Daoy (cell line): ENCODE measurements at regions not wholly inside any gene's neighbourhood (a gene's known extent, or its start where the extent isn't known, plus 50 kb on each side); places are given as distances from the start of the nearest gene placed in this dataset.
"Not testable (repeated sequence)": the region's sequence is repeated elsewhere in the genome, so short reads cannot be mapped to it uniquely, and the experiment has no call there.

Experiments used
- DNase-seq: peaks from one replicate; pipeline ENCODE4 v3.0.0-alpha.2; 2015; ENCODE audit warnings: low read depth

- peak; percentile 17 for DNase-seq
Observed at GRCh38 chr9:42434844-42435714, 251.6 kb downstream of the SPATA31A6 start.

- not testable (repeated sequence) for DNase-seq
Observed at GRCh38 chr9:42435715-42436342, 252.4 kb downstream of the SPATA31A6 start.

GRCh38 chr9:42437057-42437759, 253.7 kb downstream of the SPATA31A6 start:
- DNase-seq = not testable (repeated sequence)

- not testable (repeated sequence) for DNase-seq
Observed at GRCh38 chr9:42442680-42443079, 259.2 kb downstream of the SPATA31A6 start.

- DNase-seq = not testable (repeated sequence)
Observed at GRCh38 chr9:42443414-42443813, 260.0 kb downstream of the SPATA31A6 start.

- DNase-seq = not testable (repeated sequence)
Observed at GRCh38 chr9:42461436-42461835, 278.0 kb downstream of the SPATA31A6 start.

GRCh38 chr9:42461863-42462262, 278.4 kb downstream of the SPATA31A6 start:
- not testable (repeated sequence) for DNase-seq

- DNase-seq = not testable (repeated sequence)
Observed at GRCh38 chr9:42463981-42464380, 280.5 kb downstream of the SPATA31A6 start.

- not testable (repeated sequence) for DNase-seq
Observed at GRCh38 chr9:42470577-42470976, 287.1 kb downstream of the SPATA31A6 start.

- not testable (repeated sequence) for DNase-seq
Observed at GRCh38 chr9:42490989-42491388, 307.5 kb downstream of the SPATA31A6 start.

GRCh38 chr9:42502620-42503264, 319.3 kb downstream of the SPATA31A6 start:
- DNase-seq = not testable (repeated sequence)

GRCh38 chr9:42508111-42508510, 324.7 kb downstream of the SPATA31A6 start:
- DNase-seq = not testable (repeated sequence)

GRCh38 chr9:42513535-42513934, 330.1 kb downstream of the SPATA31A6 start:
- DNase-seq = not testable (repeated sequence)

- DNase-seq = not testable (repeated sequence)
Observed at GRCh38 chr9:42534325-42534983, 351.0 kb downstream of the SPATA31A6 start.

GRCh38 chr9:42534984-42535325, 351.5 kb downstream of the SPATA31A6 start:
- DNase-seq = peak; percentile 53

- DNase-seq = not testable (repeated sequence)
Observed at GRCh38 chr9:42550789-42551357, 367.4 kb downstream of the SPATA31A6 start.

- not testable (repeated sequence) for DNase-seq
Observed at GRCh38 chr9:42568530-42568929, 385.1 kb downstream of the SPATA31A6 start.

- DNase-seq = not testable (repeated sequence)
Observed at GRCh38 chr9:42568942-42569556, 385.6 kb downstream of the SPATA31A6 start.

- DNase-seq = not testable (repeated sequence)
Observed at GRCh38 chr9:42577851-42578250, 394.4 kb downstream of the SPATA31A6 start.
